Natural killer cell (primary cell): ENCODE measurements at regions not wholly inside any gene's neighbourhood (a gene's known extent, or its start where the extent isn't known, plus 50 kb on each side); places are given as distances from the start of the nearest gene placed in this dataset.

ENCODE experiments used
- ATAC-seq, 3 donors: fragments of 150-1000 bp in 2 of 3; fragments of 200-7000 bp in 1 of 3; cut with Tn5 transposase; 1 replicate in 1 of 3; 2 replicates in 2 of 3; pipeline ENCODE4 v1.10.0; 2021; ENCODE audit warnings: mild to moderate bottlenecking in 2 of 3, moderate library complexity in 2 of 3
- DNase-seq, 2 donors: peaks; one replicate each; pipeline versions ENCODE4 v3.0.0 to v3.0.0-alpha.2; 2013 to 2021; ENCODE audit warnings: mixed read lengths in 1 of 2
- H3K27ac ChIP-seq: one replicate; pipeline ENCODE4 v1.5.1; 2013; ENCODE audit warnings: mild to moderate bottlenecking, low read length
- H3K27me3 ChIP-seq: one replicate; pipeline ENCODE4 v1.6.1; 2013; ENCODE audit warnings: low read length; ENCODE audit not compliant: control insufficient read depth, insufficient read depth
- H3K36me3 ChIP-seq: one replicate; pipeline ENCODE4 v1.6.1; 2013; ENCODE audit warnings: low read length; ENCODE audit not compliant: control insufficient read depth, insufficient read depth
- H3K4me1 ChIP-seq: one replicate; pipeline ENCODE4 v1.6.1; 2013; ENCODE audit warnings: low read length; ENCODE audit not compliant: control insufficient read depth, insufficient read depth
- H3K4me3 ChIP-seq: one replicate; pipeline ENCODE4 v1.5.1; 2013; ENCODE audit warnings: low read length
- H3K9me3 ChIP-seq: one replicate; pipeline ENCODE4 v1.6.1; 2013; ENCODE audit warnings: low read length; ENCODE audit not compliant: control insufficient read depth, insufficient read depth
- H3K27ac Mint-ChIP-seq, 2 donors: one replicate each; pipeline ENCODE4 v1.8.0; 2022; ENCODE audit warnings: mild to moderate bottlenecking in 2 of 2, mixed read lengths in 2 of 2, moderate library complexity in 1 of 2
- H3K27me3 Mint-ChIP-seq, 2 donors: one replicate each; pipeline ENCODE4 v1.8.0; 2022; ENCODE audit warnings: low read depth in 2 of 2, mixed read lengths in 2 of 2
- H3K36me3 Mint-ChIP-seq: one replicate; pipeline ENCODE4 v1.8.0; 2022; ENCODE audit warnings: mixed read lengths
- H3K4me1 Mint-ChIP-seq, 2 donors: one replicate each; pipeline ENCODE4 v1.8.0; 2022; ENCODE audit warnings: mixed read lengths in 2 of 2
- H3K4me3 Mint-ChIP-seq: one replicate; pipeline ENCODE4 v1.8.0; 2022; ENCODE audit warnings: mild to moderate bottlenecking, moderate library complexity, mixed read lengths
- H3K9me3 Mint-ChIP-seq, 2 donors: one replicate each; pipeline ENCODE4 v1.8.0; 2022; ENCODE audit warnings: mixed read lengths in 2 of 2
- WGBS: methylation state at CpG from one replicate; pipeline ENCODE4 v1.1.7; 2013; ENCODE audit warnings: missing lambda C conversion rate; ENCODE audit not compliant: insufficient coverage; 5-methylcytosine and 5-hydroxymethylcytosine counted together
- intact Hi-C: fragments of 100-400 bp; cut with micrococcal nuclease; formaldehyde crosslinking; loops from one replicate; pipeline ENCODE4 v1.14.2; 2022
- TF ChIP-seq, protein P1 (sequence below): fragments of 200-600 bp; IDR thresholded peaks from one replicate; pipeline ENCODE4 v1.8.0; 2022; ENCODE audit warnings: antibody characterized with exemption

DNA sequence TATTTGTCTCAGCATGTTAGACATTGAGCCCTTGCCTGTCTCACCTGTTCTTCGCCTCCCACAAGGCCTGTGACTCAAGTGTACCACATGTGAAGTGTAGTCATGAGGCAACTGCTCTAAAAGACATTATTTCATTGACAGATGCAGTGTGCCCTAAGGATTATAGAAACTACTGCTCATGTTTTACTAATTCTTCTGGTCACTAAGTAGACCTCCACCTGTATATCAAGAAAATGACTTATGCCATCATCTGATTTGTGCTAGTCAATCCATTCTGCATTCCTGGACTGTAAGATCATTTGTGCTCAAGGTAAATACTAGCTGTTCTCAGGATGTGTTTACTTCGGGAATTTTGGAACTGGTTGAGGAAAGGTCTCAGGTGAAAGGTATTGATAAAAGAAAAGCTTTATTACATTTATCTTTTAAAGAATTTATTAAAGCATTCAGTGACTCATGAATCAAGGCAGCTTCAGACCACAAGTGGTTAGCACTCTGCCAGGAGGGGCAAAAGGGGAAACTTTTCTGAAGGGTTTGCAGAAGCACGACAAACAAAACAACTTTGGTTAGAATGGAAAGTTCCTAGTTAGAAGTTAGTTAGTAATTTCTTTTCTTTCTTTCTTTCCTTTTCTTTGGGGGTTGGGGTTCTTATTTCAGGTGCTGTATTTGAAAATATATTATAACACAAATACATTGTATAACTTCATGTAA, 465.3 kb upstream of the CBLB start:
- no peaks in the 10 kb centered on the region for H3K27me3 ChIP-seq
- ATAC-seq = peak; percentile 58 to 83 (median 80)
- TF ChIP-seq, protein P1, sequence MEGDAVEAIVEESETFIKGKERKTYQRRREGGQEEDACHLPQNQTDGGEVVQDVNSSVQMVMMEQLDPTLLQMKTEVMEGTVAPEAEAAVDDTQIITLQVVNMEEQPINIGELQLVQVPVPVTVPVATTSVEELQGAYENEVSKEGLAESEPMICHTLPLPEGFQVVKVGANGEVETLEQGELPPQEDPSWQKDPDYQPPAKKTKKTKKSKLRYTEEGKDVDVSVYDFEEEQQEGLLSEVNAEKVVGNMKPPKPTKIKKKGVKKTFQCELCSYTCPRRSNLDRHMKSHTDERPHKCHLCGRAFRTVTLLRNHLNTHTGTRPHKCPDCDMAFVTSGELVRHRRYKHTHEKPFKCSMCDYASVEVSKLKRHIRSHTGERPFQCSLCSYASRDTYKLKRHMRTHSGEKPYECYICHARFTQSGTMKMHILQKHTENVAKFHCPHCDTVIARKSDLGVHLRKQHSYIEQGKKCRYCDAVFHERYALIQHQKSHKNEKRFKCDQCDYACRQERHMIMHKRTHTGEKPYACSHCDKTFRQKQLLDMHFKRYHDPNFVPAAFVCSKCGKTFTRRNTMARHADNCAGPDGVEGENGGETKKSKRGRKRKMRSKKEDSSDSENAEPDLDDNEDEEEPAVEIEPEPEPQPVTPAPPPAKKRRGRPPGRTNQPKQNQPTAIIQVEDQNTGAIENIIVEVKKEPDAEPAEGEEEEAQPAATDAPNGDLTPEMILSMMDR = no peak
- no peak overlapping the region for H3K27ac ChIP-seq
- H3K4me3 ChIP-seq = no peak overlapping the region
- Mint-ChIP-seq H3K4me1 (peaks cover 40 to 47% of the 10 kb centered on the region in 2 donors), H3K9me3 (no peaks in the 10 kb centered on the region), H3K27me3 (no peaks in the 10 kb centered on the region), H3K36me3 (no peaks in the 10 kb centered on the region), H3K27ac (peak overlapping the region; percentile 46 to 75), H3K4me3 (peak overlapping the region; percentile 64)
- no peaks in the 10 kb centered on the region for H3K36me3 ChIP-seq
- 87% methylated on average over 1 of the region's 3 CpGs for WGBS
- peaks cover 6% of the 10 kb centered on the region for H3K4me1 ChIP-seq
- intact Hi-C loops = loop anchor here (10.0 kb wide), 3 partner anchors 159 to 649 kb away; partner anchors contain the start of gene CBLB
- no peaks in the 10 kb centered on the region for H3K9me3 ChIP-seq
- DNase-seq = peak in 1 of 2 donors; percentile 55

DNA sequence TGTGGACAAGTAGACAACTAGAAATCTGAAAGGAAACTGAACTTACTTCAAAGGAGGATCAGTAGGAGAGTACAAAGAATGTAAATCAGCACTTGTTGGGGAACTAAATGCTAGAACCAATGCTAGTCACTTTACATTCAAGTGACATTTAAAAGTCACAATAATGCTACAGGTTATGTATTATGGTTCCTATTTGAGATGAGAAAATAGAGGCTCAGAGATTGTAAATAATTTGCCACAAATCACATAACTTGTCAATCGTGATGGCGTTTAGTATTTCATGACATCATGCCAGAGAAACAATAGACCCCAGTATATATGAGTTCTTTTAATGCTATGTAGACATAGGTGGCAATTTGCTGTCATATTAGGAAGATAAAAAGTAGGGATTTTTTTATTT, 467.8 kb upstream of the CBLB start:
- H3K27ac ChIP-seq = no peak overlapping the region
- TF ChIP-seq, protein P1 = no peak
- no peaks in the 10 kb centered on the region for H3K27me3 ChIP-seq
- Mint-ChIP-seq H3K27me3 (peaks cover 3 to 6% of the 10 kb centered on the region in 2 donors), H3K4me1 (peaks cover 45 to 48% of the 10 kb centered on the region in 2 donors), H3K9me3 (no peaks in the 10 kb centered on the region), H3K27ac (no peak overlapping the region), H3K4me3 (no peak overlapping the region), H3K36me3 (no peaks in the 10 kb centered on the region)
- intact Hi-C loops = loop anchor here (10.0 kb wide), 3 partner anchors 162 to 652 kb away; partner anchors contain the start of gene CBLB
- H3K4me3 ChIP-seq = no peak overlapping the region
- 87% methylated on average over 2 of the region's 2 CpGs for WGBS
- H3K9me3 ChIP-seq = no peaks in the 10 kb centered on the region
- no peaks in the 10 kb centered on the region for H3K36me3 ChIP-seq
- H3K4me1 ChIP-seq = peaks cover 6% of the 10 kb centered on the region
- ATAC-seq = no peak
- no peak for DNase-seq

DNA sequence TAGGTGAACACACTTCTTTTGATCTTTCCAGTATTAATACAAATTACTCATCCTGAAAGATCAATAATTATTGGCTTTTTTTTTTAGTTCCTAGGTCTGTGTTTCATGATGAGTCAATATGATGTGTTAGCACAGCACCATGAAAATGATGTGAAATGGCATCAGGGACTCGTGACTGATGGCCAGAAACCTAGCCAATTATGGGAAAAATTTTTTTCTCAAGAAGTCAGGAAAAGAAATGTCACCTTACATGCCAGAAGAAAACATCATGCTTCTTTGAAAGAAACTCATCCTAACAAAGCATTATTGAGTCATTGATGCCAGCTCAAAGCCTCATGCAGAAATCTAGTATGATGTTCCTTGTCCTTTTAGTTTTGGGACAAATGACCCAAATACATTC, 468.3 kb upstream of the CBLB start:
- Mint-ChIP-seq H3K4me1 (peaks cover 45 to 48% of the 10 kb centered on the region in 2 donors), H3K9me3 (no peaks in the 10 kb centered on the region), H3K36me3 (no peaks in the 10 kb centered on the region), H3K27me3 (peaks cover 3 to 9% of the 10 kb centered on the region in 2 donors), H3K4me3 (no peak overlapping the region), H3K27ac (no peak overlapping the region)
- DNase-seq (no peak), ATAC-seq (no peak)
- intact Hi-C loops = loop anchor here (10.0 kb wide), 3 partner anchors 162 to 652 kb away; partner anchors contain the start of gene CBLB
- H3K36me3 ChIP-seq = no peaks in the 10 kb centered on the region
- 75% methylated on average over 1 of the region's 1 CpG for WGBS
- H3K27me3 ChIP-seq = no peaks in the 10 kb centered on the region
- no peak overlapping the region for H3K4me3 ChIP-seq
- H3K9me3 ChIP-seq = no peaks in the 10 kb centered on the region
- H3K27ac ChIP-seq = no peak overlapping the region
- TF ChIP-seq, protein P1 = no peak
- H3K4me1 ChIP-seq = peaks cover 6% of the 10 kb centered on the region
